SU-DHL-6 (cell line): ENCODE measurements at regions not wholly inside any gene's neighbourhood (a gene's known extent, or its start where the extent isn't known, plus 50 kb on each side); places are given as distances from the start of the nearest gene placed in this dataset.

Source experiments
- EZH2phosphoT487 ChIP-seq: fragments of 200-600 bp; sonication (generic), shearing (Covaris generic); conservative IDR thresholded peaks from 2 replicates; pipeline ENCODE4 v1.6.1; 2018; ENCODE audit warnings: mild to moderate bottlenecking, antibody characterized with exemption, low read length, moderate library complexity, mixed read lengths
- TF ChIP-seq, protein P1 (sequence below): fragments of 200-600 bp; sonication (generic); IDR thresholded peaks from one replicate; pipeline ENCODE4 v1.5.1; 2017; ENCODE audit warnings: antibody characterized with exemption, mild to moderate bottlenecking, low read length, moderate library complexity; ENCODE audit not compliant: insufficient read depth, poor library complexity, severe bottlenecking

DNA sequence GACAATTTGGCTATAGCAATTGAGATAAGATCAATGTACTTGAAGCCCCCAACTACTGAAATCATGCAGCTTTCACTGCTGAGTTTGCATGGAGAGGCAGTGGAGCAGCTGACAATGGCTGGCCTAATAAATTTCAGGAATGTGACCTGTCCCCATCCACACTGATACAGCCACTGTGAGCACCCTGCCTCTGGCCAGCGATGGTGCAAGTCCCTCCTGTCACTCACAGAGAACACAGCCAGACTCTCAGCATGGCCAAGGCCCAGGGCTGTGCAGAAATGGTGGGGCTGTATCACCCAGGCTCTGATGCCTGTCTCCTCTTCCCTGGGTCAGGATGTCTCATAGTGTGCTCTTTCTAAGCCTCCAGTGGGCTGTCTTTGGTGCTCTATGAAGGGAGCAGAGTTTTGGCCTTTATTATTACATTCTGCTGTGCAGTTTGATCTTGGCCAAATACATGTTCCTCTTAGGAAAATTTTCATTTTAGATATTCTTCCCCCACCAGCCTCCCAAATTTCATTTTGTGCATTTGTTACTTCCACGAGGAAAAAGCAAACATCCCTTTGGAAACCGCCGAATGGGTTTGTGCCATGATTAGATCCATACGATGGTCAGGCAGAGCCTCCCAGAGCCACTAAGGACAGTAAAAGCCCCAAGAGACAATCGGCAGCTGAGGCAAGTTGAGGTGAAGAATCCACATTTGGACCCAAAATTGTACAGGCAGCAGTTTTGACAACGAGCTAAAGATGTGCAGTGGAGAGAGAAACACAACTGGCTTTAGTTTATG is 85.1 kb upstream of the WSCD2 start:
- TF ChIP-seq, protein P1, sequence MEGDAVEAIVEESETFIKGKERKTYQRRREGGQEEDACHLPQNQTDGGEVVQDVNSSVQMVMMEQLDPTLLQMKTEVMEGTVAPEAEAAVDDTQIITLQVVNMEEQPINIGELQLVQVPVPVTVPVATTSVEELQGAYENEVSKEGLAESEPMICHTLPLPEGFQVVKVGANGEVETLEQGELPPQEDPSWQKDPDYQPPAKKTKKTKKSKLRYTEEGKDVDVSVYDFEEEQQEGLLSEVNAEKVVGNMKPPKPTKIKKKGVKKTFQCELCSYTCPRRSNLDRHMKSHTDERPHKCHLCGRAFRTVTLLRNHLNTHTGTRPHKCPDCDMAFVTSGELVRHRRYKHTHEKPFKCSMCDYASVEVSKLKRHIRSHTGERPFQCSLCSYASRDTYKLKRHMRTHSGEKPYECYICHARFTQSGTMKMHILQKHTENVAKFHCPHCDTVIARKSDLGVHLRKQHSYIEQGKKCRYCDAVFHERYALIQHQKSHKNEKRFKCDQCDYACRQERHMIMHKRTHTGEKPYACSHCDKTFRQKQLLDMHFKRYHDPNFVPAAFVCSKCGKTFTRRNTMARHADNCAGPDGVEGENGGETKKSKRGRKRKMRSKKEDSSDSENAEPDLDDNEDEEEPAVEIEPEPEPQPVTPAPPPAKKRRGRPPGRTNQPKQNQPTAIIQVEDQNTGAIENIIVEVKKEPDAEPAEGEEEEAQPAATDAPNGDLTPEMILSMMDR, result no peak
- TF ChIP-seq EZH2phosphoT487, result no peak
